OCI-LY7 (cell line): ENCODE measurements at regions not wholly inside any gene's neighbourhood (a gene's known extent, or its start where the extent isn't known, plus 50 kb on each side); places are given as distances from the start of the nearest gene placed in this dataset.

Experiments used
- EZH2phosphoT487 ChIP-seq: fragments of 200-600 bp; sonication (generic); IDR thresholded peaks from 2 replicates; pipeline ENCODE4 v1.6.1; 2018; ENCODE audit warnings: low read depth, borderline replicate concordance, mild to moderate bottlenecking, mixed run types, antibody characterized with exemption, low read length, moderate library complexity, mixed read lengths
- TF ChIP-seq, protein P1 (sequence below): fragments of 200-600 bp; sonication (generic); conservative IDR thresholded peaks from 2 replicates; pipeline ENCODE4 v1.5.1; 2014; ENCODE audit warnings: mild to moderate bottlenecking, antibody characterized with exemption, low read length, moderate library complexity, mixed read lengths

- TF ChIP-seq, protein P1, sequence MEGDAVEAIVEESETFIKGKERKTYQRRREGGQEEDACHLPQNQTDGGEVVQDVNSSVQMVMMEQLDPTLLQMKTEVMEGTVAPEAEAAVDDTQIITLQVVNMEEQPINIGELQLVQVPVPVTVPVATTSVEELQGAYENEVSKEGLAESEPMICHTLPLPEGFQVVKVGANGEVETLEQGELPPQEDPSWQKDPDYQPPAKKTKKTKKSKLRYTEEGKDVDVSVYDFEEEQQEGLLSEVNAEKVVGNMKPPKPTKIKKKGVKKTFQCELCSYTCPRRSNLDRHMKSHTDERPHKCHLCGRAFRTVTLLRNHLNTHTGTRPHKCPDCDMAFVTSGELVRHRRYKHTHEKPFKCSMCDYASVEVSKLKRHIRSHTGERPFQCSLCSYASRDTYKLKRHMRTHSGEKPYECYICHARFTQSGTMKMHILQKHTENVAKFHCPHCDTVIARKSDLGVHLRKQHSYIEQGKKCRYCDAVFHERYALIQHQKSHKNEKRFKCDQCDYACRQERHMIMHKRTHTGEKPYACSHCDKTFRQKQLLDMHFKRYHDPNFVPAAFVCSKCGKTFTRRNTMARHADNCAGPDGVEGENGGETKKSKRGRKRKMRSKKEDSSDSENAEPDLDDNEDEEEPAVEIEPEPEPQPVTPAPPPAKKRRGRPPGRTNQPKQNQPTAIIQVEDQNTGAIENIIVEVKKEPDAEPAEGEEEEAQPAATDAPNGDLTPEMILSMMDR: no peak
- no peak for TF ChIP-seq EZH2phosphoT487
These were observed 211.2 kb upstream of the AVPR1A start for GRCh38 chr12:63362166-63362565.
